Effector CD4-positive, alpha-beta T cell (primary cell): ENCODE measurements at regions not wholly inside any gene's neighbourhood (a gene's known extent, or its start where the extent isn't known, plus 50 kb on each side); places are given as distances from the start of the nearest gene placed in this dataset.

Experiments
- DNase-seq: peaks from one replicate; pipeline ENCODE4 v3.0.0-alpha.2; 2020

GRCh38 chr19:28027116-28027515 lies 1185.8 kb downstream of the UQCRFS1 start:
- DNase-seq, result no peak

DNA sequence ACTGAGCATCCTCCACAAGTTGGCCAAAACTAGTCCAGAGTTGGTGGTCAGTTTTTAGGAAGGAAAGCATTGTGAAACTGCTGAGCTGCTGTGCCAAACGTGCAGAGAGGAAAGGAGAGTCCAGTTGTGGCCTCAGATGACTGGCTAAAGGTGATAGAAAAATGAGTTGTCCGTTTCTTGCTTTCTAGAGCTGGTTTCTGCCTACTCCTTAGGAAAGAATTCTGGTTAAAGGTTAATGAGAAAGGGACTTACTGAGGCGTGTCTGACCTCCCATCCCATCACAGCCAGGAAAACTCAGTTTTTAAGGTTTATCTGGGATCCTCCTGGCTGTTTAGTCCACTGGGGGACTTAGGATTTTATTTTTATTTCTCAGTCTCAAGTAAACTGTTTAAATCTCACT lies 1186.3 kb downstream of the UQCRFS1 start:
- DNase-seq, result no peak

DNA sequence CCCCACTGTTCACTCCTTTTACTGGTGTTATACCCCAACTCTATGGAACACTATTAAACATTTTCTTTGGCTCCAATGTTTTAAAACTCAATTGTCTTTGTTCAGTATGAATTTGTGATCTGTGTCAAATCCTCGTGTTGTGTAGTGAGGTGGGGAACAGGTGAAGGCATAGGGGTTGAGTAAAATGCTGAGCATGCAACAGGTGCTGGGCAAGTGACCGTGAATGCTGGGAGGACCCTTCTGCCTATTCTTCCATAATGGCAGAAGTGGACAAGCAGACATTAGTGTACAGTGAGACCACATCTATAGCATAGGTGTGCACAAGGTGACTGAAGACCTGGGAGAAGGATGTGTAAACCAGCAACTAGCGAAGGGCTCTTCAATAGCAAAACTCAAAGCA lies 1188.0 kb downstream of the UQCRFS1 start:
- DNase-seq, result no peak

DNA sequence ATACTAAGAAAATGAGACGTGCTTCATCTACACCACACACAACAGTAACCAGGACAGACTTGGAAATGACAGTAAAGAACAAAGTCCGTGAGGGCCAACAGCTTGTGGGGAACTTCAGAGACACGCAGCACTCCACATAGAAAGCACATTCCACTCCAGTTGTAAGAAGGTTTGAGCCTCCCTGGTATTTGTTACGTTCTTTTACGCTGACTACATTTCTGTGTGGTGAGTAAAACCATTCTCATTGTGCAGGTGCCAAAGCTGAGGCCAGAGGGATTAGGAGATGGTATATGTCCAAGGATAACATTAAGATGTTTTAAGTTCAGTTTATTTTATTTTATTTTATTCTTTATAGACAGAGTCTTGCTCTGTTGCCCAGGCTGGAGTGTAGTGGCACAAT lies 1189.9 kb downstream of the UQCRFS1 start:
- no peak for DNase-seq

DNA sequence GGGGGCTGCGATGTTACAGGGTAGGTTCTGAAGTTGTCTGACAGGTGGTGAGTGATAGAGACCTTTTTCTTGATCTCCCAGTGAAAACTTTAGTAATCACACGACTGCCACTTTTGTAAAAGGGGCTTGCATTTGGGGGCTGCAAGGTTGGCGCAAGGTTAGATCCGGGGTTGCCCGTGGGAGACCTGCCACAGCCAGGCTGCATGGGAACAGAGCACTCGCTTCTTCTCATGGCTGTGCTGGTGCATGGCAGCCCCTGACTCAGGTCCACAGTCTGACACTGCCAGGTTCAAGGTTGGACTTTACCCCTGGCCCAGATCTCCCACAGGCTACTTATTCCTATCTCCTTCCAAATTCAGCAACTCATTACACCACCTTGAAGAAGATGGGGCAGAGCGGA lies 1190.4 kb downstream of the UQCRFS1 start:
- DNase-seq, result no peak

DNA sequence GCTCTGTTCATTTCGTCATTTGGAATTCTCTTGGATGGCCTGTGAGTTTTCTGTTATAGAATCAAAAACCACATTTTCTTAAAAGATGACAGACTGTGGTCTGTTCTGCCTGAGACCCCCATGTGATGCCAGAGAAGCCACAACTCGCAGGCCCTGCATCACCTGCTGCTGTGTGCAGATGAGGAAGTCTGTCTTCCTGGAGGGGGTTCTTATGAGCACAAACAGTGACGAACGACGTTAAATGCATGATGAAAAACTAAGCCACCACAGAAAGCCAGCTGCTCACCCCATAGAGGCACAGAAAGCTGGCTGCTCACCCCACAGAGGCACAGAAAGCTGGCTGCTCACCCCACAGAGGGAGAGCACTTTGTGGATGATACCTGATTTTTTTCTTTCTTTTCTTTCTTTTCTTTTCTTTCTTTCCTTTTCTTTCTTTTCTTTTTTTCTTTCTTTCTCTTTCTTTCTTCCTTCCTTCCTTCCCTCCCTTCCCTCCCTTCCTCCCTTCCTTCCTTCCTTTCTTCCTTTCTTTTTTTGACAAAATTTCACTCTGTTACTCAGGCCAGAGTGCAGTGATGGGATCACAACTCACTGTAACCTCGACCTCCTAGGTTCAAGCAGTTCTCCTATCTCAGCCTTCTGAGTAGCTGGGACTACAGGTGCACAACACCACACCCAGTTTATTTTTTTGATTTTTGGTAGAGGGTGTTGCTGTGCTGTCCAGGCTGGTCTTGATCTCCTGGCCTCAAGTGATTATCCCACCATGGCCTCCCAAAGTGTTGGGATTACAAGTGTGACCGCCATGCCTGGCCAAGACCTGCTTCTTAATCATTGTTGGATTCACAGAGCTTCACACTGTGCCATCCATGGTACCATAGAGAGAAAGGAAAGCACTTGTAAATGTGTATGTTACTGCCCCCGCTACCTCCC lies 1191.4 kb downstream of the UQCRFS1 start:
- DNase-seq, result no peak

DNA sequence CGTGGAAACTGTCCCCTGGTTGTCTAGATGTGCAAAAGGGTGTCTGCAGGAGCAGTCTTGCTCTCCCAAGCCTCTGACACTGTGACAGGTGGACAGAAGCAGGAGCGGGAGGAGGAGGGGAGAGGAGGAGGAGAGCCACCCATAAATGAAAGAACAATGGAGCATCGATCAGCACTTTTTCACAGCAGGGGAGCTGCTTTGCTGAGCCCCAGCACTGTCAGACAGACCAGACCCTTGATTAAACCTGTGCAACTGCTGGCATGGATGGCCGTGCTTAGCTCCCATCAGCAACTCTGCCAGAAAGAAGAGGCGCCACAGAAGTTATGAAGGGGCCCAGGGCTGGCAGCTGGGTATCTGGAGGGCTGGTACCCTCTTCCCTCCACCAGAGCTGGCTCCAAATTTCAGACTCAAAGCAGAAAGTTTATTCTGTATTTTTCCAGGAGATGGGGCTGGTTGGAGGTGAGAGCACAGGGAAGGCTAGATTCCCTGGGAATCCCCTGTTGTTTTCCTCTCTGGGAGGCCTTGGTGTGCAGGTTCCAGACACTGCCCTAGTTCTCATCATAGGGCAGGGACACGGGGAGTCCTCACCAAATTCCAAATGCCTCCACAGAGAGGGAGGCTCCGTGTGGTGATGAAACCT lies 1192.2 kb downstream of the UQCRFS1 start:
- DNase-seq, result no peak

- no peak for DNase-seq
Observed at GRCh38 chr19:28019901-28020300, 1193.0 kb downstream of the UQCRFS1 start.

DNA sequence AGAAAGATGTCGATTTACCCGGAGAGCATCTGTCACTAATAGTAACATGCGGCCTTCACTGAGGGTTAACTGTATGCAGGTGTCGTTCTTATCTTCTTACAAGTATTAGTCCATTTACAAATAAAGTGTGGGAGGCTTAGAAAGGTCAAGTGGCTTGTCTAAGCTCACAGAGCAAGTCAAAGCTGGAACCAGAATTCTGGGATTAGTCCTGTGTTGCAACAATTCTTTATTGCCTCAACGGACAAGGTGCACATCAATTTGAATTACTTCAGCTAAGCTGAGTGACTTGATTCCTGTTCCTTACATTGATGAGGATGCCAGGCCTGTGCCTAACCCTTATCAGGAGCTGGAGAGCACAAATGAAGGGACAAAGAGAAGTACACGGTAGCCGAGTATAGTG lies 1193.6 kb downstream of the UQCRFS1 start:
- no peak for DNase-seq

DNA sequence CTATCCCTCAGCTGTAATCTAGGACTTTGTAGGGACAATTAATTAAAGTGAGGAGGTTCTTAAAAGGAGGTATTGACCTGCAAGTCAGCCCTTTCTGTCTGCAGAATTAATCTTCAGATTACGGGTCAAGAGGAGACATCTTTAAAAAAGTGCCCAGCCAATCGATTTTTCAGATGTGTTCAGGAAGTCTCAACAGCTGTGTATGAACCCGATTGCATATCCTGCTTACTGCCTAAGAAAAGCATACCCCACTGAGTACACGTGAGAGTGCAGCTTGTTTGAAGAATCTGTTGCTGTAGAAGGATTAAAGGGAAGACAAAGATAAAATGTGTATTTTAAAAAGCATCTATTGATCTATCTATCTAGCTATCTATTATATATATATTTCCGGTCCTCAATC lies 1194.5 kb downstream of the UQCRFS1 start:
- no peak for DNase-seq

DNA sequence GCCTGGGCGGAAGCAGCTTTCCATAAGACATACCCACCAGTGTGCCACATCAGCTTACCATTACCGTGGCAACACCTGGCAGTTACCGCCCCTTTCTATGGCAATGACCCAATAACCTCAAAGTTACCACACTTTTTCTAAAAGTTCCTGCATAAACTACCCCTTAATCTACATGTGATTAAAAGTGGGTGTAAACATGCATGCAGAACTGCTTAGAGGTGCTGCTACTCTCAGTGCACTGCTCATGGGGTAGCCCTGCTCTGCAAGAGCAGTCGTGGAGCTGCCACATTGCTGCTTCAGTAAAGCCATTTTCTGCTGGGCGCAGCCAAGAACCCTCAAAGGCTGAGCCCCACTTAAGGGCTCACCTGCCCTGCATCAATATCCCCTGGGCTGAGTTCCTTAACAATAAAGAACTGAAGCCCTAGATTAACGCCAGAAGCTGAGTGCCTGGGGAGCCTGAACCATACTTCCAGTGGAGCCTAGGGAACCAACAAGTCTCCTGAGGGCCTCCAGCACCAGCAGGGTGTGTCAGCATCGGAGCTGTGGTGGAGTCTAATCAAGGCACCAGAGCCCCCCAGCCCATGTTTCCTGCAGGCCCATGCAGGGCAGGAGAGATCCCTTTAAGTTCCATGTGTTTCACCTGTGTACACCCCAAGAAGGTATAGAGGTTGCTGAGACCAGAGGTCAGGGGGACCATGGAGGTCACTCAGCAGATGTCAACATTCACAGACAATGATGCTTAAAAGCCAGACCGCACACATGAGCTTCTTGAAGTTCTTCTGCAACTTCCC lies 1198.1 kb downstream of the UQCRFS1 start:
- DNase-seq, result no peak

DNA sequence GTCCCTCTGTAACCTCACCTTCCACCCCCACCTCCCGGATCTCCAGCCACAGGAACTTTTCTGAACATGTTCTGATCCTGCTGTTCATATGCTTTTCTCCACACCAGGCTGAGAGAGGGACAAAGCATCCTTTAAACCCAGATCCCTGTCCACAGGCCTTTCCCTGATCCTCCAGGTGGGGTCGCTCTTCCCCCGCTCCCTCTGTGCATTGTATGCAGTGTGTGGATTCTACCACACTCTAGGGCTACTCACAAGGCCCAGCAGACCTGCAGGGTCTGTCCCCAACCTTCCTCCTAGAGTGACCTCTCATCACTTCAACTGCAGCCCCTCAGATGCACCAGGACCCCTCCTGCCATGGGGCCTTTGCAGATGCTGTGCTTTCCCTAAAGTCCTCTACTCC lies 1200.6 kb downstream of the UQCRFS1 start:
- no peak for DNase-seq

DNA sequence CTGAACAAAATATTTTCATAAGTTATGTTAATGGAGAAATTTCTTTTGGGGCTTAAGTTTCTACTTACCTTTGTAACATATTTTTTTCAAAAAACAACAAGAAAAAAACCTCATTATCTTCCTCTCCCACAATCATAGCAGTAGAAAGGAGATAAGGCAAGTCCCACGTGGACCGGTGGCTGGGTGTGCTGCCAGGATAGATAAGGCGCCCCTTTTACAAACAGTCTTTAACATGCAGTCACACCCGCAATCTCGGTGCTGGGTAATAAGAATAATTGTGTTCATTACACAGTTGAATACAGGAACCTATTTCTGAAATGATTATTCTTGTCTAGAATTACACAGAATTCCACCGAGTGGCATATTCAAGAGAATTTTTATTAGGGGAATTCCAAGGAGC lies 1202.3 kb downstream of the UQCRFS1 start:
- no peak for DNase-seq

DNA sequence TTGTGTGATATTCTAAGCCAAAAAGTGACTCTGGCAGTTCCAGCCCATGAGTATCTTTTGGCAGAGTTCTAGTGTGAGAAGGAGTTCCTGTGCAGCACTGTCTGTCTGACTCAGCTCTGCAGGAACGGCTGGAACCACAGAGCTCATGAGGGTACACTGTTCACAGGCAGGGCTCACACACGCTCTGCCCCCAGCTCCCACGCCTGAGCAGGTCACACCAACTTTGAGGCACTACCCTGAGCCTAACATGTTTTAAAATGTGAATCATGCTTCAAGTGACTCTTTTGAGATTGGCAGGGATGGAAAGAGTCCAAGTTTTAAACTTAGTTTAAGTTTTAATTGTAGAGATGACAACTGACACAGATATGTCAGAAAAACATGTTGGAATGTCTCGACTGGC lies 1203.3 kb downstream of the UQCRFS1 start:
- DNase-seq, result no peak

GRCh38 chr19:28008695-28009094 lies 1204.3 kb downstream of the UQCRFS1 start:
- no peak for DNase-seq

GRCh38 chr19:28003543-28003942 lies 1209.4 kb downstream of the UQCRFS1 start:
- DNase-seq, result no peak

GRCh38 chr19:27997069-27997468 lies 1215.9 kb downstream of the UQCRFS1 start:
- no peak for DNase-seq

GRCh38 chr19:27993619-27994570 lies 1219.1 kb downstream of the UQCRFS1 start:
- no peak for DNase-seq

GRCh38 chr19:27986299-27986698 lies 1226.7 kb downstream of the UQCRFS1 start:
- DNase-seq, result no peak

DNA sequence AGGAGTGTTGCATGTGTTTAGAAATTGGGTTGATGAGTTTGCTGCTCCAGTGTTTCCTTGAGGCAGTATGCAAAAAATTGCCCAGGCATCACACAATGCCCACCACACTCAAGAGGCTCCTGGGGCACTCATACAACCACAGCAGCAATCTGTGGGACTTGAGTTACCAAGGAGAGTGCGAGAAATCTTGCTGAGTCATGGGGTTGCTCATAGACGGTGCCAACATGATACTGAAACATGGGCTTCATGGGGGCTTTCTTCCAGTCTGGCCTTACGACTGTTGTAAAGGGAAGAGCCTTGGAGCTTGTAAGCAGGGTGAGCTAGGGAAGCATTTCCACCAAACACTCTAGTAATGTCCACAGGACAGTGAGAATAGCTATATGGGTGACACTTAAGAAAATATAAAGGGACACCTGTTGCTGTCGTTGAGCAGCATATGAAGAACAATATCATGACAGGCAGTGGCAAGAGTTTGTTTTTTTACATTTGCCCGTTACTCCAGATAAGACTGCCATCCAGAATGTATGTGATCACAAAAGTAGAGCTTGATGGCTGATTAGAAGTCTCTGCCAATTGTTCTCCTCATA lies 1237.4 kb downstream of the UQCRFS1 start:
- no peak for DNase-seq

- no peak for DNase-seq
Observed at GRCh38 chr19:27974082-27974513, 1238.9 kb downstream of the UQCRFS1 start.
